ENCODE measurements at regions not wholly inside any gene's neighbourhood (a gene's known extent, or its start where the extent isn't known, plus 50 kb on each side); places are given as distances from the start of the nearest gene placed in this dataset.

- Histone ChIP-seq H2AFZ (ENCODE audit: low read length) (no peak overlapping the region), H3K36me3 (ENCODE audit: insufficient read depth, low read length) (no peaks in the 10 kb centered on the region), H3K27me3 (ENCODE audit: insufficient read depth, low read length, poor library complexity, severe bottlenecking) (no peaks in the 10 kb centered on the region), H3F3A (ENCODE audit: low read depth) (no peaks in the 10 kb centered on the region), H3K79me2 (ENCODE audit: insufficient read depth, low read length) (no peaks in the 10 kb centered on the region), H3K9me2 (replicated peaks; ENCODE audit: low read depth, low read length) (no peaks in the 10 kb centered on the region), H3K4me3 (ENCODE audit: low read length, poor library complexity, severe bottlenecking) (no peak overlapping the region), H3K4me2 (ENCODE audit: low read depth, low read length, poor library complexity, severe bottlenecking) (no peak overlapping the region), H3K4me1 (ENCODE audit: insufficient read depth, low read length, poor library complexity, severe bottlenecking) (no peaks in the 10 kb centered on the region), H3K9ac (ENCODE audit: low read depth, low read length, poor library complexity, severe bottlenecking) (no peak overlapping the region), H3K9me3 (ENCODE audit: insufficient read depth, low read depth, low read length) (no peaks in the 10 kb centered on the region), H4K20me1 (ENCODE audit: insufficient read depth, low read length, poor library complexity, severe bottlenecking) (no peaks in the 10 kb centered on the region)
- no peak for TF ChIP-seq CTCF (conservative IDR thresholded peaks at IDR 0.05; ENCODE audit: low read length)
- no peak for TF ChIP-seq EZH2phosphoT487 (IDR thresholded peaks at IDR 0.05; ENCODE audit: borderline replicate concordance)
Observed at GRCh38 chr9:28720746-28721145, 1147.5 kb upstream of the C9orf72 start.

- Histone ChIP-seq H3K4me2 (ENCODE audit: low read depth, low read length, poor library complexity, severe bottlenecking) (no peak overlapping the region), H3F3A (ENCODE audit: low read depth) (no peaks in the 10 kb centered on the region), H3K27me3 (ENCODE audit: insufficient read depth, low read length, poor library complexity, severe bottlenecking) (no peaks in the 10 kb centered on the region), H3K4me1 (ENCODE audit: insufficient read depth, low read length, poor library complexity, severe bottlenecking) (no peaks in the 10 kb centered on the region), H3K9ac (ENCODE audit: low read depth, low read length, poor library complexity, severe bottlenecking) (no peak overlapping the region), H3K36me3 (ENCODE audit: insufficient read depth, low read length) (no peaks in the 10 kb centered on the region), H3K9me3 (ENCODE audit: insufficient read depth, low read depth, low read length) (no peaks in the 10 kb centered on the region), H2AFZ (ENCODE audit: low read length) (no peak overlapping the region), H3K4me3 (ENCODE audit: low read length, poor library complexity, severe bottlenecking) (no peak overlapping the region), H3K9me2 (replicated peaks; ENCODE audit: low read depth, low read length) (no peaks in the 10 kb centered on the region), H3K79me2 (ENCODE audit: insufficient read depth, low read length) (no peaks in the 10 kb centered on the region), H4K20me1 (ENCODE audit: insufficient read depth, low read length, poor library complexity, severe bottlenecking) (no peaks in the 10 kb centered on the region)
- TF ChIP-seq CTCF (conservative IDR thresholded peaks at IDR 0.05; ENCODE audit: low read length) (no peak), EZH2phosphoT487 (IDR thresholded peaks at IDR 0.05; ENCODE audit: borderline replicate concordance) (no peak)
Observed at GRCh38 chr9:28730111-28730510, 1156.8 kb upstream of the C9orf72 start.

- H3K27me3 ChIP-seq (ENCODE audit: insufficient read depth, low read length, poor library complexity, severe bottlenecking) = no peaks in the 10 kb centered on the region
- H3K4me3 ChIP-seq (ENCODE audit: low read length, poor library complexity, severe bottlenecking) = no peak overlapping the region
- TF ChIP-seq EZH2phosphoT487 (IDR thresholded peaks at IDR 0.05; ENCODE audit: borderline replicate concordance) (no peak), CTCF (conservative IDR thresholded peaks at IDR 0.05; ENCODE audit: low read length) (no peak)
- no peaks in the 10 kb centered on the region for H3K9me2 ChIP-seq (replicated peaks; ENCODE audit: low read depth, low read length)
- H3F3A ChIP-seq (ENCODE audit: low read depth) = no peaks in the 10 kb centered on the region
- H2AFZ ChIP-seq (ENCODE audit: low read length) = no peak overlapping the region
- H3K4me1 ChIP-seq (ENCODE audit: insufficient read depth, low read length, poor library complexity, severe bottlenecking) = no peaks in the 10 kb centered on the region
- H3K9ac ChIP-seq (ENCODE audit: low read depth, low read length, poor library complexity, severe bottlenecking) = no peak overlapping the region
- no peaks in the 10 kb centered on the region for H3K79me2 ChIP-seq (ENCODE audit: insufficient read depth, low read length)
- H4K20me1 ChIP-seq (ENCODE audit: insufficient read depth, low read length, poor library complexity, severe bottlenecking) = no peaks in the 10 kb centered on the region
- no peaks in the 10 kb centered on the region for H3K9me3 ChIP-seq (ENCODE audit: insufficient read depth, low read depth, low read length)
- no peak overlapping the region for H3K4me2 ChIP-seq (ENCODE audit: low read depth, low read length, poor library complexity, severe bottlenecking)
- no peaks in the 10 kb centered on the region for H3K36me3 ChIP-seq (ENCODE audit: insufficient read depth, low read length)
Observed at GRCh38 chr9:28735738-28736342, 1162.6 kb upstream of the C9orf72 start.

Data from Loucy (cell line).